ENCODE measurements at regions not wholly inside any gene's neighbourhood (a gene's known extent, or its start where the extent isn't known, plus 50 kb on each side); places are given as distances from the start of the nearest gene placed in this dataset.

DNA sequence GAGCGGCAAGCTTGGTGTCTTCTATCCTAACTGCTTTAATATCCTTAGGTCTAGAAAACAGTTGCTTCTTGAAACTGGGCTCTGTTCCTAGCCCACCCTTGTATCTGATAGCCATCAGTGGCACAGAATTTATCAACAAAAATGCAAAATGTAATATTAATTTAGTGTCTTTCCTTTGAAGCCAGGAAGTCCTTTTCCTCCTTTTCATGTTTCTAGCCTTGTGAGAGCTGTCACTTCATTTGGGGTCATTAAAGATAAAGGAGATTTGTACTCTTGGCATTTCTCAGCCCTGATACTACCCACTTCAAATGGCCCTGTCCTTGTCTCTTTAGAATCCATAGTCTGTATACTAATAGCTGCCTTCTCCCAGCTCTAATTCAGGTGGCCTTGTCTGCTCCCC, 111.0 kb downstream of the GAS1 start:
- Histone ChIP-seq H3K36me3 (ENCODE audit: control insufficient read depth in 2 of 3, insufficient read depth in 3 of 3, low read length in 3 of 3) (no peaks in the 10 kb centered on the region), H3K27me3 (ENCODE audit: control insufficient read depth in 2 of 2, insufficient read depth in 2 of 2, low read length in 2 of 2) (no peaks in the 10 kb centered on the region), H3K4me1 (ENCODE audit: control insufficient read depth in 2 of 2, insufficient read depth in 2 of 2, low read length in 2 of 2) (no peaks in the 10 kb centered on the region), H3K27ac (ENCODE audit: low read depth, low read length) (no peak overlapping the region), H3K9me3 (ENCODE audit: control insufficient read depth in 2 of 3, low read length in 3 of 3) (no peaks in the 10 kb centered on the region), H3K4me3 (ENCODE audit: low read length) (no peak overlapping the region)
- no peak overlapping the region for H3K27ac Mint-ChIP-seq
- intact Hi-C loops (cut with micrococcal nuclease), result no loop called here
- DNase-seq (no peak), ATAC-seq (no peak)
- peaks cover 0 to 15% (median 10%) of the 10 kb centered on the region in 5 donors for H3K27me3 Mint-ChIP-seq
- peaks cover 0 to 3% (median 0%) of the 10 kb centered on the region in 11 donors for H3K9me3 Mint-ChIP-seq
- CTCF ChIA-PET, result no interaction called here
- H3K4me1 Mint-ChIP-seq, result no peaks in the 10 kb centered on the region
- POLR2A ChIA-PET, result no interaction called here
- no peak overlapping the region for H3K4me3 Mint-ChIP-seq
- H3K36me3 Mint-ChIP-seq, result no peaks in the 10 kb centered on the region

DNA sequence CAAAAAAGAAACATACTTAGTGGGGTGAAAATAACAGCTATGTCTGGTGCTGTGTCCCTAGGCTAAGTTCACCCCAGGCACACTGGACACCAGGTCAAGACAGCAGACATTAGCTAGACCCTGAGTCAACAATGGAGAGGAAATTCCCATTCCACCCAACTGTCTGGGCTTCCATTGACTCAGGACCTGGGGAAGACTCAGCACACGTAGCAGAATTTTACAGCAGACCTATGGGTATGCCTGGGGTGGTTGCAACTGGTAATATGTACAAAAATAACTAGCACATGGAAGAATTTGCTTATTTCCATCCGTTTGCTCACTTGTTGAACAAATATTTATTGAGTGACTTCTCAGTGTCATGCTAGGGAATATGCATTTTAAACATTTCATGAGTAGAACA, 117.0 kb downstream of the GAS1 start:
- Mint-ChIP-seq H3K9me3 (peaks cover 0 to 7% (median 0%) of the 10 kb centered on the region in 11 donors), H3K27me3 (peaks cover 0 to 19% (median 15%) of the 10 kb centered on the region in 5 donors), H3K36me3 (no peaks in the 10 kb centered on the region), H3K4me1 (no peaks in the 10 kb centered on the region), H3K4me3 (no peak overlapping the region), H3K27ac (no peak overlapping the region)
- Histone ChIP-seq H3K27ac (ENCODE audit: low read depth, low read length) (no peak overlapping the region), H3K4me3 (ENCODE audit: low read length) (no peak overlapping the region), H3K4me1 (ENCODE audit: control insufficient read depth in 2 of 2, insufficient read depth in 2 of 2, low read length in 2 of 2) (no peaks in the 10 kb centered on the region), H3K36me3 (ENCODE audit: control insufficient read depth in 2 of 3, insufficient read depth in 3 of 3, low read length in 3 of 3) (no peaks in the 10 kb centered on the region), H3K27me3 (ENCODE audit: control insufficient read depth in 2 of 2, insufficient read depth in 2 of 2, low read length in 2 of 2) (no peaks in the 10 kb centered on the region), H3K9me3 (ENCODE audit: control insufficient read depth in 2 of 3, low read length in 3 of 3) (no peaks in the 10 kb centered on the region)
- no peak for DNase-seq
- ChIA-PET CTCF (no interaction called here), POLR2A (no interaction called here)
- no peak for ATAC-seq
- intact Hi-C loops (cut with micrococcal nuclease), result no loop called here

DNA sequence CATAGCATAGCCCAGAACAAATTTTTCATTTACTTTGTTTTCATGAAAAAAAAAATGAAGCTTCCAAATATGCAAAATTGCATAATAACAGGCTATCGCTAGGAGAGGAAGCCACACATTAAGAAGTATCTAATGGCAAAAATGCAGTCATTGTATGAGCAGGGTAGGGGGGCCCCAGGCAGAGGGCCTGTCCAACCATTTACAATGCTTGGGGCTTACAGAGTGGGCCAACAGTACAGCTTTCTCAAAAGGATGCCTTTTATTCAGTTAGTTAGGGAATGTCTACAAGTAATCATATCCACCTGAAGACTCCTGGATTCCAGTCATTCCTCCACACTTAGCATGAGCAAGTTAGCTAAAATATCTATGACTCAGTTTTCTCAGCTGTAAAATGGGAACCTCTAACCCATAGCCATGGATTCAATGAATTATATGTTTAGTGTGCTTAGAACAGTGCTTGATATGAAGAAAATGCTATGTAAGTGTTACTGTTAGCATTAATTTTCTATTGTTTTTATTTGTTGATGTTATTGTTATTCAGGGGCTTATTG, 117.7 kb downstream of the GAS1 start:
- Histone ChIP-seq H3K4me1 (ENCODE audit: control insufficient read depth in 2 of 2, insufficient read depth in 2 of 2, low read length in 2 of 2) (no peaks in the 10 kb centered on the region), H3K9me3 (ENCODE audit: control insufficient read depth in 2 of 3, low read length in 3 of 3) (no peaks in the 10 kb centered on the region), H3K27me3 (ENCODE audit: control insufficient read depth in 2 of 2, insufficient read depth in 2 of 2, low read length in 2 of 2) (no peaks in the 10 kb centered on the region), H3K4me3 (ENCODE audit: low read length) (no peak overlapping the region), H3K36me3 (ENCODE audit: control insufficient read depth in 2 of 3, insufficient read depth in 3 of 3, low read length in 3 of 3) (no peaks in the 10 kb centered on the region), H3K27ac (ENCODE audit: low read depth, low read length) (no peak overlapping the region)
- H3K36me3 Mint-ChIP-seq, result no peaks in the 10 kb centered on the region
- intact Hi-C loops (cut with micrococcal nuclease), result no loop called here
- POLR2A ChIA-PET, result no interaction called here
- peaks cover 0 to 15% (median 13%) of the 10 kb centered on the region in 5 donors for H3K27me3 Mint-ChIP-seq
- H3K9me3 Mint-ChIP-seq, result peaks cover 0 to 7% (median 2%) of the 10 kb centered on the region in 11 donors
- H3K4me1 Mint-ChIP-seq, result no peaks in the 10 kb centered on the region
- CTCF ChIA-PET, result no interaction called here
- ATAC-seq (no peak), DNase-seq (no peak)
- no peak overlapping the region for H3K27ac Mint-ChIP-seq
- no peak overlapping the region for H3K4me3 Mint-ChIP-seq

DNA sequence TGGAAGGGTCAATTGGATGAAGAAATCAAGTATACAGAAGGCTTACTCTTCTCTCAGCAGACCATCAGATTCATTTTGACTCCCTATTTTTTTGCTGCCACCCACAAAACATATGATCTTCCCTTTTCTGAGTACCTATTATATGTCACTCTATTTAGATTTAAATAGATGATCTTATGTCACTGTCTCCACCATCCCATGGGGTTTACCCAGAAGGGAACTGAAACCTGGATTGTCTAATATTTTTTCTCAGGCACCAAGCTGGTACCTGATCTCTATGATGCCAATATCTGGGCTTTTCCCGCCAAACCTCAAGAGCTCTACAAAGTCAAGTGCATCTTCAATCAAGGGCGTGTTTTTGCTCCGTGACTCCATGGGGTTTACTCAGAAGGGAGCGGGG, 118.7 kb downstream of the GAS1 start:
- Histone ChIP-seq H3K27me3 (ENCODE audit: control insufficient read depth in 2 of 2, insufficient read depth in 2 of 2, low read length in 2 of 2) (no peaks in the 10 kb centered on the region), H3K4me3 (ENCODE audit: low read length) (no peak overlapping the region), H3K36me3 (ENCODE audit: control insufficient read depth in 2 of 3, insufficient read depth in 3 of 3, low read length in 3 of 3) (no peaks in the 10 kb centered on the region), H3K9me3 (ENCODE audit: control insufficient read depth in 2 of 3, low read length in 3 of 3) (no peaks in the 10 kb centered on the region), H3K27ac (ENCODE audit: low read depth, low read length) (no peak overlapping the region), H3K4me1 (ENCODE audit: control insufficient read depth in 2 of 2, insufficient read depth in 2 of 2, low read length in 2 of 2) (no peaks in the 10 kb centered on the region)
- ChIA-PET CTCF (no interaction called here), POLR2A (no interaction called here)
- H3K27ac Mint-ChIP-seq, result no peak overlapping the region
- intact Hi-C loops (cut with micrococcal nuclease), result no loop called here
- H3K4me1 Mint-ChIP-seq, result no peaks in the 10 kb centered on the region
- no peak overlapping the region for H3K4me3 Mint-ChIP-seq
- peaks cover 0 to 16% (median 2%) of the 10 kb centered on the region in 11 donors for H3K9me3 Mint-ChIP-seq
- H3K36me3 Mint-ChIP-seq, result no peaks in the 10 kb centered on the region
- no peak for DNase-seq
- ATAC-seq, result no peak
- peaks cover 0 to 15% (median 13%) of the 10 kb centered on the region in 5 donors for H3K27me3 Mint-ChIP-seq

DNA sequence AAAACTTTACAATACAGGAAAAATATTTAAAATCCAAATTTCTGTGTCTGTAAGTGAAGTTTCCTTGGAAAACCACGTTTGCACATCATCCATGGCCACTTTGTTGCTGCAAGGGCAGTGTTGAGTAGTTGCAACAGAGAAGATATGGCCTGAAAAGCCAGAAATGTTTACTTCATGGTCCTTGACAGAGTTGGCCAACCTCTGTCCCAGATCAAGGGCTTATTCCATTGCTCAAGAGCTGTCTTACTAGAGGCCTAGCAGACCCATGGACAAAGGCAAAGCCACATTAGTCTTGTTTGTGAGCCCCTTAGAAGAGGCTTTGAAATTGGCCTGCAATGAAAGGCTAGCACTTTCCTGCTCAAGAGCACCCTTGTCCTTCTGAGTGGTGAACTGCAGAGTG, 119.4 kb downstream of the GAS1 start:
- Histone ChIP-seq H3K27ac (ENCODE audit: low read depth, low read length) (no peak overlapping the region), H3K9me3 (ENCODE audit: control insufficient read depth in 2 of 3, low read length in 3 of 3) (no peaks in the 10 kb centered on the region), H3K36me3 (ENCODE audit: control insufficient read depth in 2 of 3, insufficient read depth in 3 of 3, low read length in 3 of 3) (no peaks in the 10 kb centered on the region), H3K4me3 (ENCODE audit: low read length) (no peak overlapping the region), H3K27me3 (ENCODE audit: control insufficient read depth in 2 of 2, insufficient read depth in 2 of 2, low read length in 2 of 2) (no peaks in the 10 kb centered on the region), H3K4me1 (ENCODE audit: control insufficient read depth in 2 of 2, insufficient read depth in 2 of 2, low read length in 2 of 2) (no peaks in the 10 kb centered on the region)
- H3K36me3 Mint-ChIP-seq, result no peaks in the 10 kb centered on the region
- H3K27ac Mint-ChIP-seq, result no peak overlapping the region
- no peak for DNase-seq
- ChIA-PET CTCF (no interaction called here), POLR2A (no interaction called here)
- intact Hi-C loops (cut with micrococcal nuclease), result no loop called here
- H3K4me1 Mint-ChIP-seq, result no peaks in the 10 kb centered on the region
- H3K27me3 Mint-ChIP-seq, result peaks cover 0 to 13% (median 10%) of the 10 kb centered on the region in 5 donors
- H3K9me3 Mint-ChIP-seq, result peaks cover 0 to 16% (median 2%) of the 10 kb centered on the region in 11 donors
- H3K4me3 Mint-ChIP-seq, result no peak overlapping the region
- no peak for ATAC-seq

DNA sequence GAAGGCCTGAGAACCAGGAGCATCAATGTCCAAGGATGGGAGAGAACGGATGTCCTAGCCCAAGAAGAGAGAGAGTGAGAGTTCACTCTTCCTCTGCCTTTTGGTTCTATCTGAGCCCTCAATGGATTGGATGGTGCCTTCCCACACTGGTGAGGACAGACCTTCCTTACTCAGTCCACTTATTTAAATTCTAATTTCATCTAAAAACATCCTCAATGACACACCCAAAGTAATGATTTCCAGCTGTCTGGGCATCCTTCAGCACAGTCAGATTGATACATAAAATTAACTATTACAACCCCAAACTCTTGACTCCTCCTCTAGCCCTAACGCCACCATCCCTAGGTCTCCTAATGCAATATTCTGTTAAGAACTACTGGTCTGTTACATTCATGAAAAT, 122.0 kb downstream of the GAS1 start:
- Histone ChIP-seq H3K9me3 (ENCODE audit: control insufficient read depth in 2 of 3, low read length in 3 of 3) (no peaks in the 10 kb centered on the region), H3K27me3 (ENCODE audit: control insufficient read depth in 2 of 2, insufficient read depth in 2 of 2, low read length in 2 of 2) (no peaks in the 10 kb centered on the region), H3K27ac (ENCODE audit: low read depth, low read length) (no peak overlapping the region), H3K4me1 (ENCODE audit: control insufficient read depth in 2 of 2, insufficient read depth in 2 of 2, low read length in 2 of 2) (no peaks in the 10 kb centered on the region), H3K36me3 (ENCODE audit: control insufficient read depth in 2 of 3, insufficient read depth in 3 of 3, low read length in 3 of 3) (no peaks in the 10 kb centered on the region), H3K4me3 (ENCODE audit: low read length) (no peak overlapping the region)
- ChIA-PET CTCF (no interaction called here), POLR2A (no interaction called here)
- intact Hi-C loops (cut with micrococcal nuclease), result no loop called here
- Mint-ChIP-seq H3K27ac (no peak overlapping the region), H3K27me3 (peaks cover 0 to 24% (median 13%) of the 10 kb centered on the region in 5 donors), H3K4me3 (no peak overlapping the region), H3K4me1 (peaks cover 0 to 2% (median 0%) of the 10 kb centered on the region in 7 donors), H3K9me3 (peaks cover 0 to 16% (median 2%) of the 10 kb centered on the region in 11 donors), H3K36me3 (no peaks in the 10 kb centered on the region)
- ATAC-seq (no peak), DNase-seq (no peak)

DNA sequence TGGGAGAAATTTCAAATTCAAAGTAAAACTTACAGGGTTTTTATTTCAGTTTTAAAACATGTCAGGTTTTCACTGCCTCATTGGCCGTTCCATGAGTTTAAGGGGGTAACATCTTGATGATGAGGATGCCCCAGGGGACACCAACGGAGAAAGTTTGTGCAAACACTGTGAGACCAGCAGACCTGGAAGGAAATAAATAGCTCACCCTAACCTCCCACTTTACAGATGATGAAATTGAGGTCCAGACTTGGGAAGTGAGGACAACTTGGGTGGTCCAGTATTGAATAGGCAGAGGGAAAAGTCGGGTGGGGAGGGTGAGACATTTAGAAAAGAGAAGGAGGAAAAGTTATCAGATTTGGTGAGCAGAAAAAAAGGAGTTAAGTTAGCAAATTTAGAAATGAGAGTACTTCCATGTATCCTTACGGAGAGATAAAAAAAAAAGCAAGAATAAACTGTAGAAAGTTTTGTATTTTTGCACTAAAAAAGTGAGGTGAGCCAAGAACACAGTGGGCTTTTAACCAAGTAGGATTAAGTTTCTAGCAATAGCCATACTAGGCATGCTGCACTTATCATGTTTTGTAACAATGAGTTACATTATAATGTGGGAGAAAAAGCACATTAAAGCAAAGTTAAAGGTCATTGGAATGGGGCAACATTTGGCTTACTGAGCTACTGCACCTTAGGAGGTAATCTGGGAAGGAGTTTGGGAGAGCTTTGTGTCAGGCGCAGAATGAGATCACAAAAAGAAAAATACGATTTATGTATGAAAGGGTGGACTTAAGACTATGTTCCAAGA, 125.1 kb downstream of the GAS1 start:
- ChIA-PET POLR2A (no interaction called here), CTCF (no interaction called here)
- H3K4me1 ChIP-seq (ENCODE audit: control insufficient read depth in 2 of 2, insufficient read depth in 2 of 2, low read length in 2 of 2), result no peaks in the 10 kb centered on the region
- H3K4me1 Mint-ChIP-seq, result peaks cover 0 to 2% (median 0%) of the 10 kb centered on the region in 7 donors
- H3K27ac Mint-ChIP-seq, result no peak overlapping the region
- intact Hi-C loops (cut with micrococcal nuclease), result no loop called here
- no peak for ATAC-seq
- no peak overlapping the region for H3K4me3 Mint-ChIP-seq
- no peaks in the 10 kb centered on the region for H3K27me3 ChIP-seq (ENCODE audit: control insufficient read depth in 2 of 2, insufficient read depth in 2 of 2, low read length in 2 of 2)
- peaks cover 0 to 16% (median 2%) of the 10 kb centered on the region in 11 donors for H3K9me3 Mint-ChIP-seq
- H3K27me3 Mint-ChIP-seq, result peaks cover 0 to 20% (median 13%) of the 10 kb centered on the region in 5 donors
- no peaks in the 10 kb centered on the region for H3K36me3 Mint-ChIP-seq
- H3K9me3 ChIP-seq (ENCODE audit: control insufficient read depth in 2 of 3, low read length in 3 of 3), result no peaks in the 10 kb centered on the region
- H3K27ac ChIP-seq (ENCODE audit: low read depth, low read length), result no peak overlapping the region
- no peaks in the 10 kb centered on the region for H3K36me3 ChIP-seq (ENCODE audit: control insufficient read depth in 2 of 3, insufficient read depth in 3 of 3, low read length in 3 of 3)
- no peak overlapping the region for H3K4me3 ChIP-seq (ENCODE audit: low read length)
- no peak for DNase-seq
